ENCODE measurements at regions not wholly inside any gene's neighbourhood (a gene's known extent, or its start where the extent isn't known, plus 50 kb on each side); places are given as distances from the start of the nearest gene placed in this dataset.

- Mint-ChIP-seq H3K4me1 (ENCODE audit: low read depth) (no peaks in the 10 kb centered on the region), H3K27ac (no peak overlapping the region), H3K27me3 (no peaks in the 10 kb centered on the region), H3K9me3 (peaks cover 9% of the 10 kb centered on the region), H3K4me3 (no peak overlapping the region), H3K36me3 (ENCODE audit: low read depth) (no peaks in the 10 kb centered on the region)
- intact Hi-C loops (cut with micrococcal nuclease) = no loop called here
These were observed 50.4 kb upstream of the PPP2R2D start for GRCh38 chr10:131850383-131850870.

Data from dendritic cell treated with granulocyte-macrophage colony-stimulating factor and Interleukin-4, amounts not matched to agents 40 ng/mL and 50 ng/mL, for 4 days (primary cell).